ENCODE measurements at regions not wholly inside any gene's neighbourhood (a gene's known extent, or its start where the extent isn't known, plus 50 kb on each side); places are given as distances from the start of the nearest gene placed in this dataset.

DNA sequence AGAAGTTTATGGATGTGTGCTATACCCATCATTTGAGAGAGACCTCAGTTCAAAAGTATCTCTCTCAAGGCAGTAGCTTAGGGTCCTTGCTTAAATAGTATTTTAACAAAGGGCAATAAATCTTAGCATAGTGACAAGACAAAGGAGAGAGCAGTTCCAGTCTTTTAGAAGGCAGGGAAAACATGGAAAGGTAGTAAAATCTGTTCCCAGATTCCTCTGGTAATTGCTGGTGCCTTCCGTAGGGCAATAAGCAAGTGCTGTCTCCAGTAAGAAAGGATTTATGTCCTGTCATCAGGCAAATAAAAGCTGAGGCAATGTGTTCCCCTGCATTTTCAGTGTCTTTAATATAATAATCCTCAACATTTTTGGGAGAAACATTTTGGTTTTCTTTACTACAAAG is 149.0 kb upstream of the MPHOSPH6 start:
- H3K4me3 Mint-ChIP-seq = no peak overlapping the region
- H3K36me3 ChIP-seq (ENCODE audit: insufficient read depth, low read length) = no peaks in the 10 kb centered on the region
- POLR2A ChIA-PET = no interaction called here
- peaks cover 4% of the 10 kb centered on the region for H3K9me3 Mint-ChIP-seq
- intact Hi-C loops (cut with DNase I, micrococcal nuclease) = no loop called here
- TF ChIP-seq, protein P1, sequence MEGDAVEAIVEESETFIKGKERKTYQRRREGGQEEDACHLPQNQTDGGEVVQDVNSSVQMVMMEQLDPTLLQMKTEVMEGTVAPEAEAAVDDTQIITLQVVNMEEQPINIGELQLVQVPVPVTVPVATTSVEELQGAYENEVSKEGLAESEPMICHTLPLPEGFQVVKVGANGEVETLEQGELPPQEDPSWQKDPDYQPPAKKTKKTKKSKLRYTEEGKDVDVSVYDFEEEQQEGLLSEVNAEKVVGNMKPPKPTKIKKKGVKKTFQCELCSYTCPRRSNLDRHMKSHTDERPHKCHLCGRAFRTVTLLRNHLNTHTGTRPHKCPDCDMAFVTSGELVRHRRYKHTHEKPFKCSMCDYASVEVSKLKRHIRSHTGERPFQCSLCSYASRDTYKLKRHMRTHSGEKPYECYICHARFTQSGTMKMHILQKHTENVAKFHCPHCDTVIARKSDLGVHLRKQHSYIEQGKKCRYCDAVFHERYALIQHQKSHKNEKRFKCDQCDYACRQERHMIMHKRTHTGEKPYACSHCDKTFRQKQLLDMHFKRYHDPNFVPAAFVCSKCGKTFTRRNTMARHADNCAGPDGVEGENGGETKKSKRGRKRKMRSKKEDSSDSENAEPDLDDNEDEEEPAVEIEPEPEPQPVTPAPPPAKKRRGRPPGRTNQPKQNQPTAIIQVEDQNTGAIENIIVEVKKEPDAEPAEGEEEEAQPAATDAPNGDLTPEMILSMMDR (IDR thresholded peaks at IDR 0.05) = no peak
- no peaks in the 10 kb centered on the region for H3K27me3 ChIP-seq (ENCODE audit: control insufficient read depth in 1 of 2, insufficient read depth in 2 of 2, low read length in 2 of 2)
- H3K9me3 ChIP-seq (ENCODE audit: control insufficient read depth in 1 of 2, insufficient read depth in 1 of 2, low read length in 2 of 2) = peaks cover 0 to 11% of the 10 kb centered on the region in 2 experiments
- H3K27ac Mint-ChIP-seq = no peak overlapping the region
- ATAC-seq (ENCODE audit: poor library complexity) (no peak), DNase-seq (no peak)
- no peak overlapping the region for H3K4me3 ChIP-seq (ENCODE audit: low read length)
- CTCF ChIA-PET = no interaction called here
- no peak overlapping the region for H3K27ac ChIP-seq (ENCODE audit: low read depth in 1 of 2, low read length in 2 of 2)
- H3K4me1 ChIP-seq (ENCODE audit: insufficient read depth, low read length) = no peaks in the 10 kb centered on the region
- H3K36me3 Mint-ChIP-seq (ENCODE audit: low read depth) = no peaks in the 10 kb centered on the region
- H3K27me3 Mint-ChIP-seq = peaks cover 5% of the 10 kb centered on the region
- no peaks in the 10 kb centered on the region for H3K4me1 Mint-ChIP-seq (ENCODE audit: low read depth)

DNA sequence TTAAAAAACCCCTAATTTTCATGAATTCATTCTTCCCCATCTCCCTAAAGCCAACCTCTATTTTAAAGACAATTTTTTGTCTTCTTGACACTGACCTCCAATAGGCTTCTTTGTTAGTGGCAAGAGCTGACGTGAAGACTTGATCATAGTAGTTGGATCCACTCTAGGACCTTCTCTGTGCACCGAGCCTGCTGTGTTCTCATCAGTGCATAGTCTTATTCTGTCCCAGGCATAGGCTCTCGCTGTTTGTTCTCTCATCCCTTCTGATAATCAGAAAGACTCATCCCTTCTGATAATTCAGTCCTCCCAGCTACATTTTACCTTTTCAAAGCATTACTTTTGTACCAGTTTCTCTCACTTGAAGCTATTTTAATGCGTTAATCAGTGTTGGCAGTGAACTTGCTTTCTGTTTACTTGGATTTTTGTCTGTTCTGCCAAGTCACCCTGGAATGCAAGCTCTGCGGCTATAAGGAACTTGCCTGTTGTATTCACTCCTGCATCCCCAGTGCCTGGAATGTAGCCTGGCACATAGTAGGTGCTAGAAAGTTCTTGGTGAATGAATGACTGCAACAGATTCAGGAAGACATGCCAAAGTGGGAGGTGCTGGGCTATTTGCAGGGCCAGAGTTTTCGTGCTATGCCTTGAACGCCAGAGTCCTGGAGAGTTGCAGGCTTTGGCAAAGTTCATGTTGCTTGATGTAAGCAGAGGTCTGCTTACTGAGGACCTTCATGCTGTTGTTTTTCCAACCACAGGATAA is 147.6 kb upstream of the MPHOSPH6 start:
- Mint-ChIP-seq H3K36me3 (ENCODE audit: low read depth) (no peaks in the 10 kb centered on the region), H3K9me3 (peaks cover 3% of the 10 kb centered on the region), H3K27ac (no peak overlapping the region), H3K4me3 (no peak overlapping the region), H3K27me3 (peaks cover 8% of the 10 kb centered on the region), H3K4me1 (ENCODE audit: low read depth) (no peaks in the 10 kb centered on the region)
- POLR2A ChIA-PET = no interaction called here
- Histone ChIP-seq H3K36me3 (ENCODE audit: insufficient read depth, low read length) (no peaks in the 10 kb centered on the region), H3K4me3 (ENCODE audit: low read length) (no peak overlapping the region), H3K4me1 (ENCODE audit: insufficient read depth, low read length) (no peaks in the 10 kb centered on the region), H3K27ac (ENCODE audit: low read depth in 1 of 2, low read length in 2 of 2) (no peak overlapping the region), H3K27me3 (ENCODE audit: control insufficient read depth in 1 of 2, insufficient read depth in 2 of 2, low read length in 2 of 2) (no peaks in the 10 kb centered on the region), H3K9me3 (ENCODE audit: control insufficient read depth in 1 of 2, insufficient read depth in 1 of 2, low read length in 2 of 2) (no peaks in the 10 kb centered on the region)
- ATAC-seq (ENCODE audit: poor library complexity) = no peak
- CTCF ChIA-PET = no interaction called here
- intact Hi-C loops (cut with DNase I, micrococcal nuclease) = no loop called here
- no peak for DNase-seq
- TF ChIP-seq, protein P1 (IDR thresholded peaks at IDR 0.05) = no peak

DNA sequence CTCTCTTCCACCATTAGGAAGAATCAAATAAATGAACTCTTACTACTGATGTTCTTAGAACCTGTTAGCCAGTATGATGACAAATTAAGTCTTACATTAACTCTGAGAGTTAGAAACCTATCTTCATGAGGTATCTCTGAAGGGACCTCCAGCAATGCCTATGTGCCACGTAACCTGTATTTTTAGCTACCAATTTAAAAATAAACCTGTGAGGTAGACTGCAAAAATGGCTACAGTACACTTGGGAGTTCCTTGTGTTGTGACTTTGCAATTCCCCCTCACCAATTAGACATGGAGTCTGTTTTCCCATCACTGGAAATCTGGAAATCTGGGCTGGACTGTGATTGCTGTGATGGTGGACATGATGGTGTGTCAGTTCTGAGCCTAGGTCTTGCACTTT is 143.7 kb upstream of the MPHOSPH6 start:
- Histone ChIP-seq H3K9me3 (ENCODE audit: control insufficient read depth in 1 of 2, insufficient read depth in 1 of 2, low read length in 2 of 2) (peaks cover 0 to 5% of the 10 kb centered on the region in 2 experiments), H3K27me3 (ENCODE audit: control insufficient read depth in 1 of 2, insufficient read depth in 2 of 2, low read length in 2 of 2) (peaks cover 4 to 9% of the 10 kb centered on the region in 2 experiments), H3K27ac (ENCODE audit: low read depth in 1 of 2, low read length in 2 of 2) (no peak overlapping the region), H3K36me3 (ENCODE audit: insufficient read depth, low read length) (no peaks in the 10 kb centered on the region), H3K4me1 (ENCODE audit: insufficient read depth, low read length) (no peaks in the 10 kb centered on the region), H3K4me3 (ENCODE audit: low read length) (no peak overlapping the region)
- H3K4me3 Mint-ChIP-seq = no peak overlapping the region
- no peak for DNase-seq
- ChIA-PET CTCF (no interaction called here), POLR2A (no interaction called here)
- H3K27me3 Mint-ChIP-seq = peaks cover 29% of the 10 kb centered on the region
- peaks cover 2% of the 10 kb centered on the region for H3K9me3 Mint-ChIP-seq
- intact Hi-C loops (cut with DNase I, micrococcal nuclease) = no loop called here
- no peaks in the 10 kb centered on the region for H3K36me3 Mint-ChIP-seq (ENCODE audit: low read depth)
- TF ChIP-seq, protein P1 (IDR thresholded peaks at IDR 0.05) = no peak
- no peak for ATAC-seq (ENCODE audit: poor library complexity)
- H3K4me1 Mint-ChIP-seq (ENCODE audit: low read depth) = no peaks in the 10 kb centered on the region
- no peak overlapping the region for H3K27ac Mint-ChIP-seq
